Adrenal gland (tissue), 9 donors: ENCODE measurements at regions not wholly inside any gene's neighbourhood (a gene's known extent, or its start where the extent isn't known, plus 50 kb on each side); places are given as distances from the start of the nearest gene placed in this dataset.

Source experiments
- DNase-seq, 7 donors: peaks; one replicate each; pipeline ENCODE4 v3.0.0-alpha.2; 2019 to 2020
- H3K27ac ChIP-seq, 5 donors: fragments of 200-600 bp; sonication (generic) in 4 of 5; 1 replicate in 3 of 5; 2 replicates in 2 of 5; pipeline versions ENCODE4 v1.5.1 to v1.8.0; 2016 to 2020; ENCODE audit warnings: mild to moderate bottlenecking in 1 of 5
- H3K27me3 ChIP-seq: fragments of 200-600 bp; 2 replicates; pipeline ENCODE4 v1.8.0; 2021
- H3K36me3 ChIP-seq, 2 donors: fragments of 200-600 bp; replicated peaks in 1 of 2; 1 replicate in 1 of 2; 2 replicates in 1 of 2; pipeline versions ENCODE4 v1.5.1 to v1.8.0; 2018 to 2022
- H3K4me1 ChIP-seq, 2 donors: fragments of 200-600 bp; replicated peaks in 1 of 2; 1 replicate in 1 of 2; 2 replicates in 1 of 2; pipeline versions ENCODE4 v1.5.1 to v1.8.0; 2018 to 2021
- H3K4me3 ChIP-seq, 4 donors: fragments of 200-600 bp; sonication (generic) in 3 of 4; one replicate each; pipeline ENCODE4 v1.5.1; 2016 to 2018
- H3K9me3 ChIP-seq, 3 donors: fragments of 200-600 bp; sonication (generic) in 1 of 3; replicated peaks in 1 of 3; 1 replicate in 2 of 3; 2 replicates in 1 of 3; pipeline versions ENCODE4 v1.5.1 to v1.8.0; 2016 to 2021
- POLR2A ChIP-seq, 2 donors: fragments of 450-650 bp; IDR thresholded peaks; one replicate each; pipeline ENCODE4 v1.6.1; 2017; ENCODE audit warnings: antibody characterized with exemption in 2 of 2, mild to moderate bottlenecking in 2 of 2, moderate library complexity in 1 of 2
- WGBS, 4 donors: extraction: QIAGEN DNeasy Blood & Tissue Kit in 2 of 4; methylation state at CpG; one replicate each; pipeline versions ENCODE4 v1.1.5 to v1.1.7; 2013 to 2017; 5-methylcytosine and 5-hydroxymethylcytosine counted together
- intact Hi-C, 2 donors: fragments of 100-400 bp; cut with DNase I; formaldehyde crosslinking; loops; one replicate each; pipeline versions ENCODE4 v1.14.1 to v1.15.0; 2022 to 2023
- TF ChIP-seq, protein P1 (sequence below), 6 experiments: fragments of 450-650 bp in 4 of 6; fragments of 200-600 bp in 2 of 6; sonication (generic) in 1 of 6; IDR thresholded peaks; 1 replicate in 5 of 6; 2 replicates in 1 of 6; pipeline versions ENCODE4 v1.5.1 to v1.8.0; 2016 to 2021; ENCODE audit warnings: antibody characterized with exemption in 6 of 6, mild to moderate bottlenecking in 2 of 6, moderate library complexity in 1 of 6
- donor health status: healthy with polysubstance abuse.
- donor health status: Bipolar disorder and iron deficiency.
- donor health status: DM: yes; HTN: yes; CAD: no.
- donor health status: DM: no; HTN: no; CAD: no.
- donor health status: DM: no; HTN: no; CAD: no.

DNA sequence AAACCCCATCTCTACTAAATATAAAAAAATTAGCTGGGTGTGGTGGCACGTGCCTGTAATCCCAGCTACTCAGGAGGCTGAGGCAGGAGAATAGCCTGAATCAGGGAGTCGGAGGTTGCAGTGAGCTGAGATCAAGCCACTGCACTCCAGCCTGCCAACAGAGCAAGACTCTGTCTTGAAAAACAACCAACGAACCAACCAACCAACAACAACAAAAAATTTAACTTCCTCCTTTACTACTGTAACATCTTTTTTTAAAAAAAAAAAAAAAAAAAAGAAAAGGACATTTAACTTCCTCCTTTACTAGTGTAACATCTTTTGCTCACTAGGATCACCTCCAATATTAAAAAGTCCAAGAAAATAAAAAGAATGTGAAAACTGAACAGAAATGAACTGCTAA, 92.3 kb upstream of the TMEM168 start:
- Histone ChIP-seq H3K27me3 (no peaks in the 10 kb centered on the region), H3K36me3 (no peaks in the 10 kb centered on the region), H3K4me1 (peaks cover 5 to 8% of the 10 kb centered on the region in 2 donors), H3K4me3 (no peak overlapping the region), H3K9me3 (no peaks in the 10 kb centered on the region), H3K27ac (no peak overlapping the region)
- intact Hi-C loops = loop anchor here in 1 of 2 donors (10.0 kb wide), 1 partner anchor 328 kb away; no protein-coding TSS in a partner anchor
- TF ChIP-seq POLR2A (IDR thresholded peaks at IDR 0.05) = no peak
- TF ChIP-seq, protein P1, sequence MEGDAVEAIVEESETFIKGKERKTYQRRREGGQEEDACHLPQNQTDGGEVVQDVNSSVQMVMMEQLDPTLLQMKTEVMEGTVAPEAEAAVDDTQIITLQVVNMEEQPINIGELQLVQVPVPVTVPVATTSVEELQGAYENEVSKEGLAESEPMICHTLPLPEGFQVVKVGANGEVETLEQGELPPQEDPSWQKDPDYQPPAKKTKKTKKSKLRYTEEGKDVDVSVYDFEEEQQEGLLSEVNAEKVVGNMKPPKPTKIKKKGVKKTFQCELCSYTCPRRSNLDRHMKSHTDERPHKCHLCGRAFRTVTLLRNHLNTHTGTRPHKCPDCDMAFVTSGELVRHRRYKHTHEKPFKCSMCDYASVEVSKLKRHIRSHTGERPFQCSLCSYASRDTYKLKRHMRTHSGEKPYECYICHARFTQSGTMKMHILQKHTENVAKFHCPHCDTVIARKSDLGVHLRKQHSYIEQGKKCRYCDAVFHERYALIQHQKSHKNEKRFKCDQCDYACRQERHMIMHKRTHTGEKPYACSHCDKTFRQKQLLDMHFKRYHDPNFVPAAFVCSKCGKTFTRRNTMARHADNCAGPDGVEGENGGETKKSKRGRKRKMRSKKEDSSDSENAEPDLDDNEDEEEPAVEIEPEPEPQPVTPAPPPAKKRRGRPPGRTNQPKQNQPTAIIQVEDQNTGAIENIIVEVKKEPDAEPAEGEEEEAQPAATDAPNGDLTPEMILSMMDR (IDR thresholded peaks at IDR 0.05) = no peak
- no peak for DNase-seq
- WGBS, 4 donors = 65 to 81% (median 79%) methylated on average over 3 of the region's 3 CpGs

DNA sequence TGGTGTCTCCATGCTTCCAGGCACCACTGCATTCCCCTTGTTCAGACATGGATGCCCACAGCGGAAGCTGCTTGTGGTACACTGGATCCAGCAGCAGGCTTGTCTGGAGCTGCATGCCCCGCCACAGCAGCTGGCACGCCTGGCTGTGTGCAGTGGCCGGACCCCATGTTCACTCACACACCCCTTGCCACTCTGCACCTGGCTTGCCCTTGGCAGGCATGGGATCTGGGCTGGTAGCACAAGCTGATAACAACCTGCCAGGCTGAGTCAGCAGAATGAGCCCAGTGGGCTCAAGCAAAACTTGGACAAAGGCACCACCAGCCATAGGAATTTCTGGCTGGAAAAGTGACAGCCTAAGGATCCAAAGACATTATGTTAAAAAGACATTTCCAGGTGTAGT, 91.8 kb upstream of the TMEM168 start:
- Histone ChIP-seq H3K36me3 (no peaks in the 10 kb centered on the region), H3K4me1 (peaks cover 5 to 8% of the 10 kb centered on the region in 2 donors), H3K4me3 (no peak overlapping the region), H3K27me3 (no peaks in the 10 kb centered on the region), H3K27ac (no peak overlapping the region), H3K9me3 (no peaks in the 10 kb centered on the region)
- no peak for DNase-seq
- 72 to 94% (median 80%) methylated on average over 2 to 4 of the region's 4 CpGs; no CpG with 5 or more reads in 1 of the 4 donors for WGBS, 4 donors
- TF ChIP-seq POLR2A (IDR thresholded peaks at IDR 0.05) = no peak
- TF ChIP-seq, protein P1 (IDR thresholded peaks at IDR 0.05) = no peak
- intact Hi-C loops = loop anchor here in 1 of 2 donors (10.0 kb wide), 1 partner anchor 327 kb away; no protein-coding TSS in a partner anchor

DNA sequence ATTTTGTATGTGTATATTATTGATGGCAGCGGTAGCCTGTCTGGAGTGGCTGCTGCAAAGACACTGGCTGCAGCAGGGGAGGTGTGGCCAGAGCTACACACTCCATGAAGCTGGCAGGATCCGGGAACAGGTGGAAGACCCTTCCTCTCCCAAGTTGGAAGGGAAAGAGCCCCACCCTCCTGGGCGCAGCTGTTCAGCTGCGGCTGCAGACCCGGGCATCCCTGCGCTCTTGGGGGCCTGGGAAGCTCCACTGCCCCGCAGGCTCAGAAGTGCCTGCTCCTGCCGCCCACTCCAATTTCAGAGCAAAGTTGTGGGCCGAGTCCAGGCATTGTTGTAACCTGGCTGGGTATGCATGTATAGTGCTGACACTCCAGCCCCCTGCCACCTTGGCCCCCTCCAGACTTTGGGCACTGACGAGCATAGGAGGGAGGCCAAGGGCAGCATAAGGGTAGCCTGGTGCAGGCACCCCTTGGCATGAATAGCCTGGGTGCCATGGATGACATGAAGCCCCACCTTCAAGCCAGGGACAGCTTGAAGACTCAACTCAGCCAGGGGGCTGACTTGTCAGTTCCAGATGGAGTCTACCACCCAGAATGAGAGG, 90.7 kb upstream of the TMEM168 start:
- Histone ChIP-seq H3K4me1 (peaks cover 5 to 8% of the 10 kb centered on the region in 2 donors), H3K4me3 (no peak overlapping the region), H3K27ac (no peak overlapping the region), H3K27me3 (no peaks in the 10 kb centered on the region), H3K9me3 (no peaks in the 10 kb centered on the region), H3K36me3 (no peaks in the 10 kb centered on the region)
- WGBS, 4 donors = 90 to 95% (median 91%) methylated on average over 2 to 10 of the region's 10 CpGs
- no peak for TF ChIP-seq POLR2A (IDR thresholded peaks at IDR 0.05)
- TF ChIP-seq, protein P1 (IDR thresholded peaks at IDR 0.05) = no peak
- intact Hi-C loops = loop anchor here in 1 of 2 donors (10.0 kb wide), 1 partner anchor 326 kb away; no protein-coding TSS in a partner anchor
- DNase-seq = no peak

DNA sequence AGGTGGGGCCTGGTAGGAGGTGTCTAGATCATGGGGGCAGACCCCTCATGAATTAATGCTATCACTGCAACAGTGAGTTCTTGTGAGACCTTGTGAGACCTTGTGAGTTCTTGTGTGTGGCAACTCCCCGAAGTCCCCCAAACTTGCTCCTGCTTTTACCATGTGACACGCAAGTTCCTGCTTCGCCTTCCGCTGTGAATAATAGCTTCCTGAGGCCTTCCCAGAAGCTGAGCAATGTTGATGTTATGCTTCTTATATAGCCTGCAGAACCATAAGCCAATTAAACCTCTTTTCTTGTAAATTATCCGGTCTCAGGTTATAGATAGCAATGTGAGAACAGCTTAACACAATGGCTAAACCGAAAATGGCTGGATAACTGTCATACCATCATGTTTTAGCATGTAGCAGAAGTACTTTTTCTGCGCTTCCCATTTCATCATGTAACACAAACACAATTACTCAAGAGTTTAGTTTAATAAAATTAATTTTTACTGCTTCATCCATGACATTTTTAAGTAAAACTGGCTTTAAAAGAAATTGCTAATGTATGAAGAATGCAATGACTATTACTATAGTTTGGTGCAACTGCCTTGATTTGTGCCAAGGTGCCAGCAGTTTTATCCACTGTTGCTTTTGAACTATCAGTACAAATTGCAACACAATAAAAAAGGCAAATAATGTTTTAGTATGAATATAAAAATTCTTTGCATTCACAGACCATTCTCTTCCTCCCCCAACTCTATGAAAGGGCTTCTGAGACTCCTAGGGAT, 87.7 kb upstream of the TMEM168 start:
- H3K27me3 ChIP-seq = no peaks in the 10 kb centered on the region
- intact Hi-C loops = no loop called here
- no peaks in the 10 kb centered on the region for H3K9me3 ChIP-seq
- WGBS, 4 donors = 79 to 88% (median 83%) methylated on average over 7 of the region's 7 CpGs
- no peak overlapping the region for H3K27ac ChIP-seq
- no peak for TF ChIP-seq POLR2A (IDR thresholded peaks at IDR 0.05)
- TF ChIP-seq, protein P1 (IDR thresholded peaks at IDR 0.05) = no peak
- no peaks in the 10 kb centered on the region for H3K36me3 ChIP-seq
- no peak overlapping the region for H3K4me3 ChIP-seq
- no peak for DNase-seq
- H3K4me1 ChIP-seq = peaks cover 1 to 8% of the 10 kb centered on the region in 2 donors
